ENCODE measurements at regions not wholly inside any gene's neighbourhood (a gene's known extent, or its start where the extent isn't known, plus 50 kb on each side); places are given as distances from the start of the nearest gene placed in this dataset.
"Not testable (repeated sequence)": the region's sequence is repeated elsewhere in the genome, so short reads cannot be mapped to it uniquely, and the experiment has no call there.

DNA sequence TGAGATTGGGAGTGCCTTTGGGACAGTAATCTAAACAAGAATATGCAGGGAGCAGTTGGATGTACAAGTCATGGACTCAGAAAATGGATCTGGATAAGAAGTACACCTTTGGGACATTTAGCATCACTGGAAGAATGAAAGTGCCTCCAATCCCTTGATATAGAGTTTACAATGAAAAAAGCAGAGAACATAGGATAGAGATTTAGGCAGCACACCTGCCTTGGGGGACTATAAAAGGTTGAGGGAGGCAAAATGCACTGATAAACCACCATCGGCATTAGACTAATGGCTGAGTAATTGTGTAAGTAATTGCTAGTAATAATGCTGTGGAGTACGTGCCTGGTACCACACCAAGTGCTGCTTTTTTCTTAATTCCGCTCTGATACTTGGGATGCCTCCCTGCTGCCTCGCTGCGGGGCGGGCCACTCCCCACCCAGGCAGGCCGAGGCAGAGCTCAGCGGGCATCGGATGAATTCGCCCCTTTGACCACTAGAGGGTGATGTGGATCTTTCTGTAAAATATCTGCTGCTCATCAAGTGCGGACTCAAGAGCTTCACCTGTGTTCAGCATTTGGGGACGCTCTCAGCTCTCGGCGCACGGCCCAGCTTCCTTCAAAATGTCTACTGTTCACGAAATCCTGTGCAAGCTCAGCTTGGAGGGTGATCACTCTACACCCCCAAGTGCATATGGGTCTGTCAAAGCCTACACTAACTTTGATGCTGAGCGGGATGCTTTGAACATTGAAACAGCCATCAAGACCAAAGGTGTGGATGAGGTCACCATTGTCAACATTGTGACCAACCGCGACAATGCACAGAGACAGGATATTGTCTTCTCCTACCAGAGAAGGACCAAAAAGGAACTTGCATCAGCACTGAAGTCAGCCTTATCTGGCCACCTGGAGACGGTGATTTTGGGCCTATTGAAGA is 99.9 kb downstream of the ANKRD18B start:
- H3K36me3 ChIP-seq (ENCODE audit: control insufficient read depth, insufficient read depth, low read length), result no peaks in the 10 kb centered on the region
- H3K4me3 ChIP-seq (ENCODE audit: low read length), result no peak overlapping the region
- no peaks in the 10 kb centered on the region for H3K4me1 ChIP-seq (ENCODE audit: control insufficient read depth, insufficient read depth, low read length)
- no peaks in the 10 kb centered on the region for H3K9me3 ChIP-seq (ENCODE audit: control insufficient read depth, low read depth, low read length)
- peaks cover 11% of the 10 kb centered on the region for H3K27me3 ChIP-seq (ENCODE audit: control insufficient read depth, insufficient read depth, low read length)
- DNase-seq, result peak; percentile 53 to 55
- no peak overlapping the region for H3K27ac ChIP-seq (ENCODE audit: low read length)
- no CpG with 5 or more reads among the region's 20 CpGs for WGBS (ENCODE audit: insufficient coverage, low lambda C conversion rate)

DNA sequence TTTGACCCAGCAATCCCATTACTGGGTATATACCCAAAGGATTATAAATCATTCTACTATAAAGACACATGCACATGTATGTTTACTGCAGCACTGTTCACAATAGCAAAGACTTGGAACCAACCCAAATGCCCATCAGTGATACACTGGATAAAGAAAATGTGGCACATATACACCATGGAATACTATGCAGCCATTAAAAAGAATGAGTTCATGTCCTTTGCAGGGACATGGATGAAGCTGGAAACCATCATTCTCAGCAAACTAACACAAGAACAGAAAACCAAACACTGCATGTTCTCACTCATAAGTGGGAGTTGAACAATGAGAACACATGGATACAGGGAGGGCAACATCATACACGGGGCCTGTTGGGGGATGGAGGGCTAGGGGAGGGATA is 104.3 kb downstream of the ANKRD18B start:
- H3K36me3 ChIP-seq (ENCODE audit: control insufficient read depth, insufficient read depth, low read length); H3K27ac ChIP-seq (ENCODE audit: low read length); H3K4me1 ChIP-seq (ENCODE audit: control insufficient read depth, insufficient read depth, low read length); H3K9me3 ChIP-seq (ENCODE audit: control insufficient read depth, low read depth, low read length); DNase-seq; H3K4me3 ChIP-seq (ENCODE audit: low read length): not testable (repeated sequence)
- peaks cover 11% of the 10 kb centered on the region for H3K27me3 ChIP-seq (ENCODE audit: control insufficient read depth, insufficient read depth, low read length)
- no CpG with 5 or more reads among the region's 1 CpG for WGBS (ENCODE audit: insufficient coverage, low lambda C conversion rate)

DNA sequence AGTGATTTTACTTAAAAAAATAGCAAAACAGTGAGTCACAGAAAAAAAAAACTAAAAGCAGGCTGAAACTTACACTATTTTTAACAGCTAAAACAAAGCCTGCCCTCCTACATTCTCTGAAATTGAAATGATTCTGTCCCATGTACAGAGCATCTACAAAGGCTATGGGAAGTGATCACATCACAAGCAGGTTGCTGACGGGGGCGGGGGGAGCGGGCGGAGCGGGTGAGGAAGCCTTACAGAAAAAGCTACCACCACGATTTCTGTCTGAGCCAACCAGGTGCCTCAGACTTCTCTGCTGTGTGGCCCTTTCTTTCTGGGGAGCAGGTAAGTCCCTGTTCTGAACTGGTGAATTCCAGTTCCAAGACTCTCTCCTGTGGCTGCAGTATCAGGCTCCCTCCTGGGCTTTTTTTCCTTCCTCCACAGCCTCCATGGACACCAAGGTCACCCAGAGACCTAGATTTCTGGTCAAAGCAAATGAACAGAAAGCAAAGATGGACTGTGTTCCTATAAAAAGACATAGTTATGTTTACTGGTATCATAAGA is 104.9 kb downstream of the ANKRD18B start:
- Histone ChIP-seq H3K27me3 (ENCODE audit: control insufficient read depth, insufficient read depth, low read length) (peaks cover 8% of the 10 kb centered on the region), H3K4me3 (ENCODE audit: low read length) (no peak overlapping the region), H3K9me3 (ENCODE audit: control insufficient read depth, low read depth, low read length) (no peaks in the 10 kb centered on the region), H3K4me1 (ENCODE audit: control insufficient read depth, insufficient read depth, low read length) (no peaks in the 10 kb centered on the region), H3K36me3 (ENCODE audit: control insufficient read depth, insufficient read depth, low read length) (no peaks in the 10 kb centered on the region), H3K27ac (ENCODE audit: low read length) (no peak overlapping the region)
- no peak for DNase-seq
- no CpG with 5 or more reads among the region's 6 CpGs for WGBS (ENCODE audit: insufficient coverage, low lambda C conversion rate)

DNA sequence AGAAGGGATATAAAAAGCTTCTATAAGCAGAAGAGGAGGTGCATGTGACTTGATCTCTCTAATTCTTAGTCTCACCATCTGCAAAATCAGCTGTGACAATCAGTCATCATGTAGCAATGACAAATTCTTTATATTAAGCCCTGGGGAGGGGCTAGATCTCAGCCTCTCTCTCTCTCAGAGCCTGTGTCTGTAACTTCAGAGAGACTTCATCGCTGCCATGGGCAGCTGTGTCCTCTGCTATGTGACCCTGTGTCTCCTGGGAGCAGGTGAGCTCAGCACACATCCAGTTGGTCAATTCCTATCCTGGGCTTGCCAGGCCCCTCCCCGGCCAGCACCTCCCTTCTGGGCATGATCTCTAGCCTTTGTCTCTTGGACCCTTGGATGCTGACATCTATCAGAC is 109.6 kb downstream of the ANKRD18B start:
- WGBS (ENCODE audit: insufficient coverage, low lambda C conversion rate), result no CpG with 5 or more reads among the region's 2 CpGs
- Histone ChIP-seq H3K4me1 (ENCODE audit: control insufficient read depth, insufficient read depth, low read length) (no peaks in the 10 kb centered on the region), H3K27me3 (ENCODE audit: control insufficient read depth, insufficient read depth, low read length) (peaks cover 18% of the 10 kb centered on the region), H3K27ac (ENCODE audit: low read length) (no peak overlapping the region), H3K4me3 (ENCODE audit: low read length) (no peak overlapping the region), H3K36me3 (ENCODE audit: control insufficient read depth, insufficient read depth, low read length) (no peaks in the 10 kb centered on the region), H3K9me3 (ENCODE audit: control insufficient read depth, low read depth, low read length) (no peaks in the 10 kb centered on the region)
- no peak for DNase-seq

DNA sequence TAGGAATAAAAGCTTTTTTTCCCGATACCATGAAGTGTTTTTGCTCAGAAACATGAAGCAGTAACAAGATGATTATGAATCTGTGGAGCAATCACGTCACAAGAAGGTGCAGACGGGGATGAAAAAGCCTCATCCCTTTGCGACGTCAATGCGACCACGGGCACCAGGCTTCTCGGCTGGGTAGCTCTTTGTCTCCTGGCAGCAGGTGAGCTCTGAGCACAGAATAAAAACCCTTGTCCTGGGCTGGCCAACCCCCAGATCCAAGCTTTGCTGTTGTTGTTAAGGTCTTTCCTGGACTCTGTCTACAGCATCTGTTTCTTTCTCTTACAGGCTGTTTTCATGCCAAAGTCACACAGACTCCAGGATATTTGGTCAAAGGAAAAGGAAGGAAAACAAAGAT is 113.8 kb downstream of the ANKRD18B start:
- H3K27me3 ChIP-seq (ENCODE audit: control insufficient read depth, insufficient read depth, low read length), result peaks cover 30% of the 10 kb centered on the region
- H3K4me1 ChIP-seq (ENCODE audit: control insufficient read depth, insufficient read depth, low read length), result no peaks in the 10 kb centered on the region
- H3K27ac ChIP-seq (ENCODE audit: low read length), result no peak overlapping the region
- H3K36me3 ChIP-seq (ENCODE audit: control insufficient read depth, insufficient read depth, low read length), result no peaks in the 10 kb centered on the region
- WGBS (ENCODE audit: insufficient coverage, low lambda C conversion rate), result no CpG with 5 or more reads among the region's 8 CpGs
- DNase-seq, result no peak
- H3K9me3 ChIP-seq (ENCODE audit: control insufficient read depth, low read depth, low read length), result no peaks in the 10 kb centered on the region
- no peak overlapping the region for H3K4me3 ChIP-seq (ENCODE audit: low read length)

DNA sequence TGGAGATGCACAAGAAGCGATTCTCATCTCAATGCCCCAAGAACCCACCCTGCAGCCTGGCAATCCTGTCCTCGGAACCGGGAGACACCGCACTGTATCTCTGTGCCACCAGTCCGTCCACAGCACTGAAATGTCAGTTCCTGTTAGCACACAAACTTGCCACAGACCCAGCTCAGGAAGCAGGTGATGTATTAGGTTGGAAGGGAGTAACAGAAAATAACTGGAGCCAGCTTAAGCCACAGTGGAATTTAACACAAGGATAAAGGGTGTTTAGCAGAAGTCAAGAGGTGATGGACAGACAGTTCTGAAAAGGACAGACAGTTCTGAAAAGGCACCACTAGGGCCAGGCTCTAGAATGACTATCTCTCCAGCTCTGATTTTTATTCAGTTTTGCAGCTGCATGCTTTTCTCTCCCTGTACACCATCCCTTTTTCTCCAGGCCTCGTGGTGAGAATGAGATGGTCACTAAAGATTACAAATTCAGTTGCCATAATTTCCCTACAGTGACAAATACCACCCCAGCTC is 114.4 kb downstream of the ANKRD18B start:
- H3K4me3 ChIP-seq (ENCODE audit: low read length), result no peak overlapping the region
- H3K9me3 ChIP-seq (ENCODE audit: control insufficient read depth, low read depth, low read length), result no peaks in the 10 kb centered on the region
- no peak for DNase-seq
- no peaks in the 10 kb centered on the region for H3K36me3 ChIP-seq (ENCODE audit: control insufficient read depth, insufficient read depth, low read length)
- peaks cover 30% of the 10 kb centered on the region for H3K27me3 ChIP-seq (ENCODE audit: control insufficient read depth, insufficient read depth, low read length)
- WGBS (ENCODE audit: insufficient coverage, low lambda C conversion rate), result no CpG with 5 or more reads among the region's 6 CpGs
- H3K27ac ChIP-seq (ENCODE audit: low read length), result no peak overlapping the region
- no peaks in the 10 kb centered on the region for H3K4me1 ChIP-seq (ENCODE audit: control insufficient read depth, insufficient read depth, low read length)

DNA sequence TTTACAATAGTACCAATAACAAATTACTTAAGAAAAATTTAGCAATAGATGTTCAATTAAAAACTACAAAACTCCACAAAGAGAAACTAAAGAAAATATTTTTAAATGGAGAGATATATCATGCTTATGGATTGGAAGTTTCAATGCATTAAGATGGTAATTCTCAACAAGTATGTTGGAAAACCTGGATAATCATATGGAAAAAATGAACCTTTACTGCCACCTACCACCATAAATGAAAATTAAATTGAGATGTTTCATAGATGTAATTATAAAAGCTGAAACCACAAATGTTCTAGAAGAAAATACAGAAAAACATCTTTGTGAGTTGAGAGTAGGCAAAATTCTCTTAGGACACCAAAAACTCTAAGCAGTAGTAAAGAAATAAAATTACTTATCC is 121.7 kb downstream of the ANKRD18B start:
- Histone ChIP-seq H3K36me3 (ENCODE audit: control insufficient read depth, insufficient read depth, low read length) (no peaks in the 10 kb centered on the region), H3K4me1 (ENCODE audit: control insufficient read depth, insufficient read depth, low read length) (no peaks in the 10 kb centered on the region)

DNA sequence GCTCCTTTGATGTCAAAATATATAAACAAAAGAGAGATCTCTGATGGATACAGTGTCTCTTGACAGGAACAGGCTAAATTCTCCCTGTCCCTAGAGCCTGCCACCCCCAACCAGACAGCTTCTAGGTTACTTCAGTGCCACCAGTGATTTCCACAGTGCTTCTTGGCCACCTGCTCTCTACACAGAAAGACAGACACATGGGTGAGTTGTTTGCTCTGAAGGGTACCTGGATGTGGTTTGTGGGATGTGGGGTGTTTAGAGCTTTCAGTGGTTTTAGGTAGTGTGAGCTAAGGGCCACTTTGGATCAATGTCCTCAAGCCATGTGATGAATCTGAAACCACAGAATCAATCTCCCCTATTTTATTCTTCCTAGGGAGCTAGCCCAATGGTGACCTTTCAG is 125.4 kb downstream of the ANKRD18B start:
- no peak for DNase-seq
- H3K36me3 ChIP-seq (ENCODE audit: control insufficient read depth, insufficient read depth, low read length), result no peaks in the 10 kb centered on the region
- peaks cover 12% of the 10 kb centered on the region for H3K27me3 ChIP-seq (ENCODE audit: control insufficient read depth, insufficient read depth, low read length)
- H3K9me3 ChIP-seq (ENCODE audit: control insufficient read depth, low read depth, low read length), result no peaks in the 10 kb centered on the region
- no peak overlapping the region for H3K27ac ChIP-seq (ENCODE audit: low read length)
- no peak overlapping the region for H3K4me3 ChIP-seq (ENCODE audit: low read length)
- no peaks in the 10 kb centered on the region for H3K4me1 ChIP-seq (ENCODE audit: control insufficient read depth, insufficient read depth, low read length)

More for the DNA sequence above, 121.7 kb downstream of the ANKRD18B start:
- DNase-seq, result no peak
- no peak overlapping the region for H3K4me3 ChIP-seq (ENCODE audit: low read length)
- H3K27me3 ChIP-seq (ENCODE audit: control insufficient read depth, insufficient read depth, low read length), result peaks cover 12% of the 10 kb centered on the region
- no peaks in the 10 kb centered on the region for H3K9me3 ChIP-seq (ENCODE audit: control insufficient read depth, low read depth, low read length)
- no peak overlapping the region for H3K27ac ChIP-seq (ENCODE audit: low read length)

DNA sequence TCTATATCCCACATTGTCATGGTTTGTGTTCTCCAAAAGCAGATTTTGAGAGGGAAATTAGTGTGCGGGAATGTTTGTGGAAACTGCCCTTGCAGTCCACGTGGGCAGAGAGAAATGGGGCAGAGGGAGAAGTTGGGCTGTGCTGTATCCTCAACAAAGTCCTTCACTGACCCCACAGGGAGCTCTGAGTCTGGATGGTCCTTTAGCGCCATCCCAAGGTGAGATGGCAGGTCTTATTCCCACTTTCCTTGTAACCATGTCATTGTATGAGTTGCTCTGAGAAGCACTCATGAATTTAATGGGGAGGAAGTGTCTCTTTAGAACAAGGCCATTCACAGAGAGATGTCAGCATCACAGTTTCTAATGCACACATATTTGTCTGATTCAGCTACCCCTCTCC is 127.1 kb downstream of the ANKRD18B start:
- Histone ChIP-seq H3K27ac (ENCODE audit: low read length) (no peak overlapping the region), H3K9me3 (ENCODE audit: control insufficient read depth, low read depth, low read length) (no peaks in the 10 kb centered on the region), H3K4me1 (ENCODE audit: control insufficient read depth, insufficient read depth, low read length) (no peaks in the 10 kb centered on the region), H3K4me3 (ENCODE audit: low read length) (no peak overlapping the region), H3K36me3 (ENCODE audit: control insufficient read depth, insufficient read depth, low read length) (no peaks in the 10 kb centered on the region), H3K27me3 (ENCODE audit: control insufficient read depth, insufficient read depth, low read length) (peaks cover 12% of the 10 kb centered on the region)
- no peak for DNase-seq
- WGBS (ENCODE audit: insufficient coverage, low lambda C conversion rate), result no CpG with 5 or more reads among the region's 3 CpGs

DNA sequence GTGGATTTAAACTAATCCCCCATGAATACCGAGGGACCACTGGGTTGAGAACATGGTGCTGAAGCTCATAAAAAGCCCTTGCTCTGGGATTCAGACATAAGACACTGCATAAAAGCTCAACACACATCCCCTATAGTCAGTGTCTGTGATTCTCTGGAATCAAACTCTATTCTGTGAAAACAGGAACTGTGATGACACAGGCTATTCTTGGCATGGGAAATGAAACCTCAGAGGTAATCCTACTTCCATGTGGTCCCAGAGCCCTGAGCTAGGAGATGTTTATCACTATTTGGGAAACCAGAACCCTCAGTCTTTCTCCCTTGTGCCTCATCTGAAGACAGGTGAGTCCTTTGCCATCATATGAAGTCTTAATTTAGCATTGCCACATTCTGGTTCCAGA is 135.4 kb upstream of the PRSS3 start:
- Histone ChIP-seq H3K27me3 (ENCODE audit: control insufficient read depth, insufficient read depth, low read length) (peaks cover 5% of the 10 kb centered on the region), H3K4me1 (ENCODE audit: control insufficient read depth, insufficient read depth, low read length) (no peaks in the 10 kb centered on the region), H3K9me3 (ENCODE audit: control insufficient read depth, low read depth, low read length) (no peaks in the 10 kb centered on the region), H3K36me3 (ENCODE audit: control insufficient read depth, insufficient read depth, low read length) (no peaks in the 10 kb centered on the region), H3K27ac (ENCODE audit: low read length) (no peak overlapping the region), H3K4me3 (ENCODE audit: low read length) (no peak overlapping the region)
- WGBS (ENCODE audit: insufficient coverage, low lambda C conversion rate), result no CpG with 5 or more reads among the region's 1 CpG
- DNase-seq, result no peak

DNA sequence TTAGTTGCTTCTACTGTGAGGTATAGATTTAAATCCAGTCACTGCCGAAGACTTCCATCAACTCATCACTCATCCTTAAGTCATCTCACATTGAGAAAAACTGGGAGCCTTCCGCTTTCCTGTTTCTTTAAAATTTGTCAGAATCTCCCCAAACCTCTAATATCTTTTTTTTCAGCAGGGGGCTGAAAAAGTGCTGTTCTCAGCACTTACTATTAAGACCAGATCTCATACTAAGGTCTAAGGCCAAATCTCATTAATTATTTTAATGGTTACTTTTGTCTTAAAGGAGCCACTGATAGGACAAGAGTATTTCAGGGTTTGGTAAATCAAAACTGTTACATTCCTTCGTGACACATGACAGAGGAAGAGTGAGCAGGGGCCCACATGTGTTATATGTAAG is 134.6 kb upstream of the PRSS3 start:
- H3K36me3 ChIP-seq (ENCODE audit: control insufficient read depth, insufficient read depth, low read length), result no peaks in the 10 kb centered on the region
- no peaks in the 10 kb centered on the region for H3K4me1 ChIP-seq (ENCODE audit: control insufficient read depth, insufficient read depth, low read length)
- H3K27ac ChIP-seq (ENCODE audit: low read length), result no peak overlapping the region
- WGBS (ENCODE audit: insufficient coverage, low lambda C conversion rate), result 100% methylated on average over 1 of the region's 3 CpGs
- DNase-seq, result no peak
- peaks cover 5% of the 10 kb centered on the region for H3K27me3 ChIP-seq (ENCODE audit: control insufficient read depth, insufficient read depth, low read length)
- H3K9me3 ChIP-seq (ENCODE audit: control insufficient read depth, low read depth, low read length), result no peaks in the 10 kb centered on the region
- no peak overlapping the region for H3K4me3 ChIP-seq (ENCODE audit: low read length)

Measured in large intestine (tissue), 3 donors.